PFSK-1 (cell line): ENCODE measurements at regions not wholly inside any gene's neighbourhood (a gene's known extent, or its start where the extent isn't known, plus 50 kb on each side); places are given as distances from the start of the nearest gene placed in this dataset.

Source experiments
- FOXP2 ChIP-seq: optimal IDR thresholded peaks from 2 replicates; pipeline ENCODE3; 2011; ENCODE audit warnings: borderline replicate concordance, control low read depth, inconsistent platforms; ENCODE audit not compliant: insufficient read depth; ENCODE audit errors: extremely low read length, extremely low read depth
- POLR2AphosphoS5 ChIP-seq: IDR thresholded peaks from 2 replicates; pipeline ENCODE4 v1.6.1; 2012; ENCODE audit warnings: low read depth, mild to moderate bottlenecking, control low read depth, low read length, moderate library complexity
- REST ChIP-seq, 2 experiments: IDR thresholded peaks; 2 replicates each; pipeline versions ENCODE4 v1.6.1 to v1.8.0; 2011 to 2012; ENCODE audit warnings: low read depth in 2 of 2, low read length in 2 of 2, control low read depth in 1 of 2, inconsistent platforms in 1 of 2, mild to moderate bottlenecking in 1 of 2, moderate library complexity in 1 of 2; ENCODE audit not compliant: insufficient read depth in 1 of 2
- SIN3A ChIP-seq: IDR thresholded peaks from 2 replicates; pipeline ENCODE4 v1.6.1; 2012; ENCODE audit warnings: mild to moderate bottlenecking, low read length, moderate library complexity, borderline replicate concordance; ENCODE audit not compliant: insufficient read depth
- TAF1 ChIP-seq: IDR thresholded peaks from 2 replicates; pipeline ENCODE4 v1.6.1; 2012; ENCODE audit warnings: low read length, control low read depth, borderline replicate concordance; ENCODE audit not compliant: insufficient read depth

GRCh38 chr3:35216501-35217266, 422.6 kb upstream of the ARPP21 start:
- no peak for TF ChIP-seq REST (IDR thresholded peaks at IDR 0.05; ENCODE audit: insufficient read depth in 1 of 2, low read depth in 2 of 2, low read length in 2 of 2)
- no peak for TF ChIP-seq FOXP2
- TF ChIP-seq TAF1, result no peak
- TF ChIP-seq SIN3A, result no peak
- TF ChIP-seq POLR2AphosphoS5, result no peak

GRCh38 chr3:35223632-35224394, 415.5 kb upstream of the ARPP21 start:
- TF ChIP-seq REST (IDR thresholded peaks at IDR 0.05; ENCODE audit: insufficient read depth in 1 of 2, low read depth in 2 of 2, low read length in 2 of 2) (no peak), FOXP2 (no peak), SIN3A (no peak)

GRCh38 chr3:35224565-35225295, 414.6 kb upstream of the ARPP21 start:
- TF ChIP-seq SIN3A, result no peak
- no peak for TF ChIP-seq POLR2AphosphoS5
- TF ChIP-seq TAF1, result no peak
- no peak for TF ChIP-seq REST (IDR thresholded peaks at IDR 0.05; ENCODE audit: insufficient read depth in 1 of 2, low read depth in 2 of 2, low read length in 2 of 2)
- no peak for TF ChIP-seq FOXP2

GRCh38 chr3:35241236-35241635, 398.1 kb upstream of the ARPP21 start:
- TF ChIP-seq POLR2AphosphoS5 (no peak), FOXP2 (no peak), REST (IDR thresholded peaks at IDR 0.05; ENCODE audit: insufficient read depth in 1 of 2, low read depth in 2 of 2, low read length in 2 of 2) (no peak), TAF1 (no peak), SIN3A (no peak)
